ENCODE measurements at regions not wholly inside any gene's neighbourhood (a gene's known extent, or its start where the extent isn't known, plus 50 kb on each side); places are given as distances from the start of the nearest gene placed in this dataset.

- DNase-seq (ENCODE audit: low read depth in 2 of 2) = peak; percentile 55 to 83
- TF ChIP-seq, protein P1, sequence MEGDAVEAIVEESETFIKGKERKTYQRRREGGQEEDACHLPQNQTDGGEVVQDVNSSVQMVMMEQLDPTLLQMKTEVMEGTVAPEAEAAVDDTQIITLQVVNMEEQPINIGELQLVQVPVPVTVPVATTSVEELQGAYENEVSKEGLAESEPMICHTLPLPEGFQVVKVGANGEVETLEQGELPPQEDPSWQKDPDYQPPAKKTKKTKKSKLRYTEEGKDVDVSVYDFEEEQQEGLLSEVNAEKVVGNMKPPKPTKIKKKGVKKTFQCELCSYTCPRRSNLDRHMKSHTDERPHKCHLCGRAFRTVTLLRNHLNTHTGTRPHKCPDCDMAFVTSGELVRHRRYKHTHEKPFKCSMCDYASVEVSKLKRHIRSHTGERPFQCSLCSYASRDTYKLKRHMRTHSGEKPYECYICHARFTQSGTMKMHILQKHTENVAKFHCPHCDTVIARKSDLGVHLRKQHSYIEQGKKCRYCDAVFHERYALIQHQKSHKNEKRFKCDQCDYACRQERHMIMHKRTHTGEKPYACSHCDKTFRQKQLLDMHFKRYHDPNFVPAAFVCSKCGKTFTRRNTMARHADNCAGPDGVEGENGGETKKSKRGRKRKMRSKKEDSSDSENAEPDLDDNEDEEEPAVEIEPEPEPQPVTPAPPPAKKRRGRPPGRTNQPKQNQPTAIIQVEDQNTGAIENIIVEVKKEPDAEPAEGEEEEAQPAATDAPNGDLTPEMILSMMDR (IDR thresholded peaks at IDR 0.05; ENCODE audit: low read depth, low read length) = no peak
- peak overlapping the region; percentile 38 to 49 for H3K4me3 ChIP-seq (replicated peaks in 1 of 2; ENCODE audit: low read depth in 2 of 2, low read length in 2 of 2)
Measured at GRCh38 chr6:7468382-7469081, 72.9 kb upstream of the DSP start.

- TF ChIP-seq, protein P1 (IDR thresholded peaks at IDR 0.05; ENCODE audit: low read depth, low read length) = no peak
- no peak overlapping the region for H3K4me3 ChIP-seq (replicated peaks in 1 of 2; ENCODE audit: low read depth in 2 of 2, low read length in 2 of 2)
- DNase-seq (ENCODE audit: low read depth in 2 of 2) = peak in 1 of 2 donors; percentile 65
Measured at GRCh38 chr6:7469696-7470095, 71.8 kb upstream of the DSP start.

DNA sequence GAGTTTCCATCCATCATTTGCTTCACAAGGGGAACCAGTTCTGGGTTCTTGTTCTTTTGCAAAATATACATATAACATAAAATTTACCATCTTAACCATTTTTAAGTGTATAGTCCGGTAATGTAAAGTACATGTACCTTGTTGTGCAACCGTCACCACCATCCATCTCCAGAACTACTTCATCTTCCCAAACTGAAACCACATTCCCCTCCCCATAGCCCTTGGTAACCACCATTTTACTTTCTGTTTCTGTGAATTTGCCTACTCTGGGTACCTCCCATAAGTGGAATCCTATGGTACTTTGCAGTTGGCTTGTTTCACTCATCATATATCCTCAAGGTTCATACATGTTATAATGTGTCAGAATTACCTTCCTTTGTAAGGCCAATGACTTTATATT, 70.3 kb upstream of the DSP start:
- TF ChIP-seq, protein P1 (IDR thresholded peaks at IDR 0.05; ENCODE audit: low read depth, low read length) = no peak
- H3K4me3 ChIP-seq (replicated peaks in 1 of 2; ENCODE audit: low read depth in 2 of 2, low read length in 2 of 2) = no peak overlapping the region
- no peak for DNase-seq (ENCODE audit: low read depth in 2 of 2)

DNA sequence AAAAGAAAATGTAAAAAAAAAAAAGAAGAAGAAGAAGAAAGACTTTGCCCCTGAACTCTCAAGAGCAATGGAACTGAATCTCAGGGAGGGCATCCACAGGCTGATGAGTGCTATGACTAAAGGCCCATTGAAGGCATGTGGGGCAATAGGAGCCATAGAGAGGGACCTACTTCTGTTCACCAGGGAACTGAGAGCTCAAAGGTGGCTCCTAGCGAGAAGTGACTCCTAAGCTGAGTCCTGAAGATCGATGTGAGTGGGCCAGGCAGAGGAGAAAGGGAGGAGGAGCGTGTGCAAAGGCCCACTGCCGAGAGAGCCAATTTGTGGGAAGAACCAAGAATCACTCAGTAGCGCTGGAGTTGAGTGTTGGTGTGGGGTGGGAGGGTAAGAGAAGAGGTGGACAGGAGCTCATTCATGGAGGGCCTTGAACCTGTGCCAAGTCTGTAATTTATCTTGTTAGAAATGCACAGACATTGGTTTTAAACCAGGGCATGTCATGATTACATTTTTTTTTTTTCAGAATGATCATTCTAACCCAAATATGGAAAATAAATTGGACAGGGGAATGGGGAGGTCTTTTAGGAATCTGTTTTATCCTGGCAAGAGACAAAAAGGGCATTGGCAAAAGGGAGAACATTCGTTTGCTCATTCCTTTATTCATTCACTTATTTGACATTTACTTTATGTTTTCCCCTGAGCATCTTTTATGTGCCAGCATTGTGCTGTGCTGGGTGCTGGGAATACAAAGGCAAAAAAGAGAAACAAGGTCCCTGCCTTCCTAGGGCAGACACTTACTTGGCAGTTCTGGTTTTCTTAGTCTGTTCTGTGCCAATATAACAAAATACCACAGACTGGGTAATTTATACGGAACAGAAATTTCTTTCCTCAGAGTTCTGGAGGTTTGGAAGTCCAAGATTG, 67.4 kb upstream of the DSP start:
- DNase-seq (ENCODE audit: low read depth in 2 of 2) = no peak
- TF ChIP-seq, protein P1 (IDR thresholded peaks at IDR 0.05; ENCODE audit: low read depth, low read length) = no peak
- H3K4me3 ChIP-seq (replicated peaks in 1 of 2; ENCODE audit: low read depth in 2 of 2, low read length in 2 of 2) = no peak overlapping the region

DNA sequence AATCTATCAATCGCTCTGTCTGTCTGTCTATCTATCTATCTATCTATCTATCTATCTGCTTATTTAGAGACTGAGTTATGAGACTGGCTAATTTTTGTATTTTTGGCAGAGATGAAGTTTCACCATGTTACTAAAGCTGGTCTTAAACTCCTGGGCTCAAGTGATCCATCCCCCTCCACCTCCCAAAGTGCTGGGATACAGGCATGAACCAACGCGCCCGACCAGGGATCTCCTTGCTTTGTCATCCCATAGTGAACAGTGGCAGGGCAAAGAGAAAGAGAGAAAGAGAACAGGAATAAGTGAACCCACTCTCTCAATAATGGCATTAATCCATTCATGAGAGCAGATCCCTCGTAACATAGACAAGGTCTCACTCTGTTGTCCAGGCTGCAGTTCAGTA, 66.4 kb upstream of the DSP start:
- no peak overlapping the region for H3K4me3 ChIP-seq (replicated peaks in 1 of 2; ENCODE audit: low read depth in 2 of 2, low read length in 2 of 2)
- TF ChIP-seq, protein P1 (IDR thresholded peaks at IDR 0.05; ENCODE audit: low read depth, low read length) = no peak
- no peak for DNase-seq (ENCODE audit: low read depth in 2 of 2)

DNA sequence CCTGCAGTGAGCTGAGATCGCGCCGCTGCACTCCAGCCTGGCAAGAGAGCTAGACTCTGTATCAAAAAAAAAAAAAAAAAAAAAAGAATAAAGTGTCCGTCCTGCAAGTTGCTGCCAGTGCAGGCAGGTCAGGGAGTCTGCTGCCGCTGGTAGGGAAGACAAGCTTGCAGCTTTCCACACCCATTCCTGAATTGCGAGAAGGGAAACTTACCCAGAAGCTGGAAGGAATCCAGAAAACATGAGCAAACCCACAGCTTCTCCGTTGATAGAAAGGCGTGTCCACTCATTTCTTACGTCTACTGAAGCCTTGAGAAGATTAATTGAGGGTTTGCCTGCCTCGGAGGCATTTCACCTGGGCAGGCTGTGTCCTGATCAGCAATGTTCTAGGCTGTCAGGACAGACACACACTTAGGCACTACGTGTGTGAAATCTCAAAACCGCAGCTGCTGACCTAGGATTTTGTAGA, 61.6 kb upstream of the DSP start:
- no peak overlapping the region for H3K4me3 ChIP-seq (replicated peaks in 1 of 2; ENCODE audit: low read depth in 2 of 2, low read length in 2 of 2)
- DNase-seq (ENCODE audit: low read depth in 2 of 2) = peak; percentile 77 to 83

More for the DNA sequence above, 61.6 kb upstream of the DSP start:
- TF ChIP-seq, protein P1 (IDR thresholded peaks at IDR 0.05; ENCODE audit: low read depth, low read length) = no peak

All from cardiac fibroblast (primary cell).